ENCODE measurements at regions not wholly inside any gene's neighbourhood (a gene's known extent, or its start where the extent isn't known, plus 50 kb on each side); places are given as distances from the start of the nearest gene placed in this dataset.
"Not testable (repeated sequence)": the region's sequence is repeated elsewhere in the genome, so short reads cannot be mapped to it uniquely, and the experiment has no call there.

GRCh38 chr15:84402856-84403608 lies 167.5 kb downstream of the GOLGA6L4 start:
- 100% methylated on average over 8 of the region's 21 CpGs for WGBS
- Histone ChIP-seq H3K27me3 (no peaks in the 10 kb centered on the region), H3K4me3 (no peak overlapping the region), H3K4me1 (no peaks in the 10 kb centered on the region), H3K9me3 (no peaks in the 10 kb centered on the region), H3K36me3 (no peaks in the 10 kb centered on the region), H3K27ac (no peak overlapping the region)
- TF ChIP-seq POLR2A (IDR thresholded peaks at IDR 0.05), result no peak
- TF ChIP-seq CTCF (IDR thresholded peaks at IDR 0.05), result no peak
- TF ChIP-seq EP300 (IDR thresholded peaks at IDR 0.05), result no peak
- no peak for TF ChIP-seq POLR2AphosphoS5 (IDR thresholded peaks at IDR 0.05)
- DNase-seq (ENCODE audit: low spot score in 2 of 2), result peak in 1 of 2 donors; percentile 76

GRCh38 chr15:84409357-84409756 lies 173.8 kb downstream of the GOLGA6L4 start:
- not testable (repeated sequence) for H3K9me3 ChIP-seq; H3K4me1 ChIP-seq; H3K27ac ChIP-seq; H3K36me3 ChIP-seq; DNase-seq (ENCODE audit: low spot score in 2 of 2); H3K4me3 ChIP-seq; H3K27me3 ChIP-seq
- WGBS, result no CpG with 5 or more reads among the region's 4 CpGs

- peak overlapping the region; percentile 38 for H3K4me3 ChIP-seq
- WGBS, result no CpG with 5 or more reads among the region's 55 CpGs
- DNase-seq (ENCODE audit: low spot score in 2 of 2), result not testable (repeated sequence)
Observed at GRCh38 chr15:84421513-84422181, 179.2 kb upstream of the ZSCAN2 start.

GRCh38 chr15:84425327-84425726 lies 175.5 kb upstream of the ZSCAN2 start:
- not testable (repeated sequence) for H3K4me3 ChIP-seq; H3K27me3 ChIP-seq; H3K36me3 ChIP-seq; H3K9me3 ChIP-seq; DNase-seq (ENCODE audit: low spot score in 2 of 2); H3K27ac ChIP-seq; H3K4me1 ChIP-seq
- 76% methylated on average over 3 of the region's 7 CpGs for WGBS

More at GRCh38 chr15:84421513-84422181, 179.2 kb upstream of the ZSCAN2 start:
- not testable (repeated sequence) for H3K9me3 ChIP-seq, H3K27me3 ChIP-seq, H3K36me3 ChIP-seq, H3K4me1 ChIP-seq, H3K27ac ChIP-seq

GRCh38 chr15:84473305-84473877 lies 127.4 kb upstream of the ZSCAN2 start:
- WGBS, result no CpG with 5 or more reads among the region's 26 CpGs

GRCh38 chr15:84476364-84477033 lies 124.3 kb upstream of the ZSCAN2 start:
- WGBS, result no CpG with 5 or more reads among the region's 14 CpGs
- H3K9me3 ChIP-seq; DNase-seq (ENCODE audit: low spot score in 2 of 2): not testable (repeated sequence)

More at GRCh38 chr15:84473305-84473877, 127.4 kb upstream of the ZSCAN2 start:
- not testable (repeated sequence) for DNase-seq (ENCODE audit: low spot score in 2 of 2); H3K4me3 ChIP-seq; H3K9me3 ChIP-seq; H3K4me1 ChIP-seq; H3K27ac ChIP-seq; H3K36me3 ChIP-seq; H3K27me3 ChIP-seq

GRCh38 chr15:84477550-84477949 lies 123.3 kb upstream of the ZSCAN2 start:
- not testable (repeated sequence) for H3K4me1 ChIP-seq; H3K4me3 ChIP-seq; H3K36me3 ChIP-seq; H3K27ac ChIP-seq; H3K27me3 ChIP-seq; H3K9me3 ChIP-seq; DNase-seq (ENCODE audit: low spot score in 2 of 2)
- no CpG with 5 or more reads among the region's 8 CpGs for WGBS

More at GRCh38 chr15:84476364-84477033, 124.3 kb upstream of the ZSCAN2 start:
- H3K27ac ChIP-seq, H3K4me3 ChIP-seq, H3K27me3 ChIP-seq, H3K4me1 ChIP-seq, H3K36me3 ChIP-seq: not testable (repeated sequence)

- not testable (repeated sequence) for H3K27ac ChIP-seq; H3K36me3 ChIP-seq; H3K4me1 ChIP-seq; DNase-seq (ENCODE audit: low spot score in 2 of 2); H3K4me3 ChIP-seq; H3K27me3 ChIP-seq; H3K9me3 ChIP-seq
- WGBS, result no CpG with 5 or more reads among the region's 7 CpGs
Observed at GRCh38 chr15:84480174-84480681, 120.6 kb upstream of the ZSCAN2 start.

GRCh38 chr15:84483859-84484258 lies 117.0 kb upstream of the ZSCAN2 start:
- H3K4me1 ChIP-seq, H3K36me3 ChIP-seq, H3K4me3 ChIP-seq, H3K27ac ChIP-seq, H3K27me3 ChIP-seq, H3K9me3 ChIP-seq: not testable (repeated sequence)
- DNase-seq (ENCODE audit: low spot score in 2 of 2), result peak in 1 of 2 donors; percentile 32
- no CpG with 5 or more reads among the region's 9 CpGs for WGBS

- DNase-seq (ENCODE audit: low spot score in 2 of 2), result peak in 1 of 2 donors; percentile 63
- not testable (repeated sequence) for H3K4me1 ChIP-seq, H3K27ac ChIP-seq, H3K36me3 ChIP-seq, H3K9me3 ChIP-seq, H3K27me3 ChIP-seq
- no CpG with 5 or more reads among the region's 60 CpGs for WGBS
- H3K4me3 ChIP-seq, result peak overlapping the region; percentile 43
Observed at GRCh38 chr15:84500165-84500889, 100.5 kb upstream of the ZSCAN2 start.

- H3K27ac ChIP-seq; H3K9me3 ChIP-seq; H3K27me3 ChIP-seq; H3K36me3 ChIP-seq; H3K4me1 ChIP-seq; DNase-seq (ENCODE audit: low spot score in 2 of 2); H3K4me3 ChIP-seq: not testable (repeated sequence)
- WGBS, result no CpG with 5 or more reads among the region's 17 CpGs
Observed at GRCh38 chr15:84503101-84503500, 97.7 kb upstream of the ZSCAN2 start.

Data from suprapubic skin (tissue), 4 donors.